ENCODE measurements at regions not wholly inside any gene's neighbourhood (a gene's known extent, or its start where the extent isn't known, plus 50 kb on each side); places are given as distances from the start of the nearest gene placed in this dataset.
"Not testable (repeated sequence)": the region's sequence is repeated elsewhere in the genome, so short reads cannot be mapped to it uniquely, and the experiment has no call there.

DNA sequence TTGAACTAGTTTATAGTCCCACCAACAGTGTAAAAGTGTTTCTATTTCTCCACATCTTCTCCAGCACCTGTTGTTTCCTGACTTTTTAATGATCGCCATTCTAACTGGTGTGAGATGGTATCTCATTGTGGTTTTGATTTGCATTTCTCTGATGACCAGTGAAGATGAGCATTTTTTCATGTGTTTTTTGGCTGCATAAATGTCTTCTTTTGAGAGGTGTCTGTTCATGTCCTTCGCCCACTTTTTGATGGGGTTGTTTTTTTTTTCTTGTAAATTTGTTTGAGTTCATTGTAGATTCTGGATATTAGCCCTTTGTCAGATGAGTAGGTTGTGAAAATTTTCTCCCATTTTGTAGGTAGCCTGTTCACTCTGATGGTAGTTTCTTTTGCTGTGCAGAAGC, 102.4 kb upstream of the CNTNAP2 start:
- DNase-seq (ENCODE audit: extremely low spot score); CTCF ChIA-PET; POLR2A ChIA-PET: not testable (repeated sequence)

DNA sequence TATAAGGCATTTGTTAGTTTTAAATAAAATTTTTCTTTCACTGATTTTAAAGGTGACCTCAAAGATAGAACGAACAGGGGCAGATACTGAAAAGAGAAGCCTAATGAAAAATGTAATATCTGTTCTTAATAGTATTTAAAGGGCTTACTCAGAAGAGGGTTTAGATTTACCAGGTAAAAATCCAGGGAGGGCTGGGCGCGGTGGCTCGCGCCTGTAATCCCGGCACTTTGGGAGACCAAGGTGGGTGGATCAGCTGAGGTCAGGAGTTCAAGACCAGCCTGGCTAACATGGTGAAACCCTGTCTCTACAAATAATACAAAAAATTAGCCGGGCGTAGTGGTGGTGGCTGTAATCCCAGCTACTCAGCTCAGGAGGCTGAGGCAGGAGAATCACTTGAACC, 108.3 kb upstream of the CNTNAP2 start:
- CTCF ChIA-PET, result no interaction called here
- no peak for DNase-seq (ENCODE audit: extremely low spot score)
- TF ChIP-seq HDGF (IDR thresholded peaks at IDR 0.05; ENCODE audit: borderline replicate concordance) (no peak), ARNT (IDR thresholded peaks at IDR 0.05) (no peak), FOXM1 (IDR thresholded peaks at IDR 0.05; ENCODE audit: borderline replicate concordance) (no peak), BHLHE40 (IDR thresholded peaks at IDR 0.05; ENCODE audit: borderline replicate concordance) (no peak), FOXA1 (IDR thresholded peaks at IDR 0.05) (no peak), SP1 (IDR thresholded peaks at IDR 0.05) (no peak), FOXK2 (IDR thresholded peaks at IDR 0.05) (no peak)
- POLR2A ChIA-PET, result no interaction called here

DNA sequence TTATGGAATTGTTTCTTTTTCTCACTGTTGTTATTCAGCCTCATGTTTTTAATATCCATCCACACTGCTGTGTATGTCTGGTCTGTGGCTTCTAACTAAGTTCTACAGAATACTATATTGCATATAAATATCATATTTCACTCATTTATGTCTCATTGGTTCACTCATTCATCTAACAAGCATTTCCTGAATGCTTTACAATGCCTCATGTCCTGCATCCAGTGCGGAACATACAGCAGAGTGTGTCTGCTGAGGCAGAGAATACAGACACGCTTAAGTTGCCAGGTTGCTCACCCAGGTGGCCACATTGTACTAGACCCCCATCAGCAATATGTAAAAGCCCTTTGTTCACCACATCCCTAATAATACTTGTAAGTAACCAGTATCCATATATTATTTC, 111.8 kb upstream of the CNTNAP2 start:
- no peak for DNase-seq (ENCODE audit: extremely low spot score)
- TF ChIP-seq BHLHE40 (IDR thresholded peaks at IDR 0.05; ENCODE audit: borderline replicate concordance) (no peak), FOXM1 (IDR thresholded peaks at IDR 0.05; ENCODE audit: borderline replicate concordance) (no peak), ARNT (IDR thresholded peaks at IDR 0.05) (no peak), TARDBP (IDR thresholded peaks at IDR 0.05) (no peak), SP1 (IDR thresholded peaks at IDR 0.05) (no peak), FOXK2 (IDR thresholded peaks at IDR 0.05) (no peak), ZNF384 (IDR thresholded peaks at IDR 0.05) (no peak), HDGF (IDR thresholded peaks at IDR 0.05; ENCODE audit: borderline replicate concordance) (no peak), ELF4 (IDR thresholded peaks at IDR 0.05) (no peak)
- ChIA-PET CTCF (interaction anchor here (0.6 kb wide), 1 partner anchor 1336 kb away, joined by 3 read pairs; no protein-coding TSS in a partner anchor), POLR2A (no interaction called here)

DNA sequence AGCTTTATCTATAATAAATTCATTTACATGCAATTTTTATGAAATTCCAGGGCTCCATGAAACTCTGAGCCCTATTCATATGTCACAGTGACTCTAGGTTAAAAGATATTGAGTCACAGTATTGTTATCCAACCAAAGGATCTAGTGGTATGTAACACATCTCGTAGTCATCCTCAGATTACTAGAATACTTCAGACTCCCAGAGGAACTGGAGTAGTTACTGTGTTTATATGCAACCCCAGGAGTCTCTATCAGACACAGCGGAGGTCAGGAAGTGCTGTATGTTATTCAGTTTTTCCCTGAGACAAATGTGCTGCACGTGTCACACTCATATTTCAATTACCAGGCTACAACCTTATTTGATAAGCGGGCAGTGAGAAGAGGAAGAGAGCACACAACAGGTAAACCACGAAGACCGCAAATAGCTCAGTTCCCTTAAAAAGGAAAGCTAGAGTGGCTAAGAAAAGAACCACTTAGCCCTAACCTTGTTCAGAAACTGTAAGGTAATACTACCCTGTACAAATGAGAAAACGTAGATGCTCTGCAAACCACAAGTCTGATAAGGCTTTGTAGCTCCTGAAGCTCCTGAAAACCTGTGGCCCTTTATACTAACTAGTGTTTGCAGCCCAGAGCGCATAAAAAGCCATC, 114.0 kb upstream of the CNTNAP2 start:
- DNase-seq (ENCODE audit: extremely low spot score), result no peak
- POLR2A ChIA-PET, result no interaction called here
- CTCF ChIA-PET, result no interaction called here
- TF ChIP-seq HDGF (IDR thresholded peaks at IDR 0.05; ENCODE audit: borderline replicate concordance) (no peak), NFRKB (IDR thresholded peaks at IDR 0.05) (no peak), CTBP1 (IDR thresholded peaks at IDR 0.05; ENCODE audit: borderline replicate concordance) (no peak), LEF1 (IDR thresholded peaks at IDR 0.05; ENCODE audit: borderline replicate concordance) (no peak), ZNF384 (IDR thresholded peaks at IDR 0.05) (no peak), ARNT (IDR thresholded peaks at IDR 0.05) (no peak), TARDBP (IDR thresholded peaks at IDR 0.05) (no peak), FOXM1 (IDR thresholded peaks at IDR 0.05; ENCODE audit: borderline replicate concordance) (no peak), BHLHE40 (IDR thresholded peaks at IDR 0.05; ENCODE audit: borderline replicate concordance) (no peak)
- TF ChIP-seq, protein P1, sequence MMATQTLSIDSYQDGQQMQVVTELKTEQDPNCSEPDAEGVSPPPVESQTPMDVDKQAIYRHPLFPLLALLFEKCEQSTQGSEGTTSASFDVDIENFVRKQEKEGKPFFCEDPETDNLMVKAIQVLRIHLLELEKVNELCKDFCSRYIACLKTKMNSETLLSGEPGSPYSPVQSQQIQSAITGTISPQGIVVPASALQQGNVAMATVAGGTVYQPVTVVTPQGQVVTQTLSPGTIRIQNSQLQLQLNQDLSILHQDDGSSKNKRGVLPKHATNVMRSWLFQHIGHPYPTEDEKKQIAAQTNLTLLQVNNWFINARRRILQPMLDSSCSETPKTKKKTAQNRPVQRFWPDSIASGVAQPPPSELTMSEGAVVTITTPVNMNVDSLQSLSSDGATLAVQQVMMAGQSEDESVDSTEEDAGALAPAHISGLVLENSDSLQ (IDR thresholded peaks at IDR 0.05), result no peak

DNA sequence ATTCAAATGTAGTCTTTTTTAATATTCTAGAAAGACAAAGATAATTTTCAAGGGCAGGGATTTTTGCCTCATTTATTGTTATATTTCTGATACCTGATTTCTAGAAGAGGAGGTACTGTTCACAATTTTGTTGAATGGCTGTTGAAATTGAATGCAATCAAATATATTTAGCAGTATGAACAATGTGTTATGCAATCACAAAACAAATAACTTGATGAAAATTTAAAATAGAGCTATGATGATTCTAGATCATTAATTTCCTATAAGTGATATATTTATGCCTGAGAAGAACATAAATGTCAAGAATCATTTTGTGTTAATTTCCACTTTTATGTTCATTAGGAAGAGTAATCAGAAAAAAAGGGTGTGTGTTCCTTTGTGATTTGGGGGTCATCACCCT, 114.6 kb upstream of the CNTNAP2 start:
- ChIA-PET CTCF (no interaction called here), POLR2A (no interaction called here)
- TF ChIP-seq TARDBP (IDR thresholded peaks at IDR 0.05), result no peak
- TF ChIP-seq, protein P1 (IDR thresholded peaks at IDR 0.05), result no peak
- no peak for TF ChIP-seq LEF1 (IDR thresholded peaks at IDR 0.05; ENCODE audit: borderline replicate concordance)
- no peak for TF ChIP-seq HDGF (IDR thresholded peaks at IDR 0.05; ENCODE audit: borderline replicate concordance)
- no peak for TF ChIP-seq CTBP1 (IDR thresholded peaks at IDR 0.05; ENCODE audit: borderline replicate concordance)
- no peak for TF ChIP-seq L3MBTL2 (conservative IDR thresholded peaks at IDR 0.05)
- TF ChIP-seq BHLHE40 (IDR thresholded peaks at IDR 0.05; ENCODE audit: borderline replicate concordance), result no peak
- no peak for TF ChIP-seq ZNF384 (IDR thresholded peaks at IDR 0.05)
- TF ChIP-seq SUZ12 (IDR thresholded peaks at IDR 0.05), result no peak
- no peak for TF ChIP-seq FOXM1 (IDR thresholded peaks at IDR 0.05; ENCODE audit: borderline replicate concordance)
- no peak for TF ChIP-seq SP1 (IDR thresholded peaks at IDR 0.05)

DNA sequence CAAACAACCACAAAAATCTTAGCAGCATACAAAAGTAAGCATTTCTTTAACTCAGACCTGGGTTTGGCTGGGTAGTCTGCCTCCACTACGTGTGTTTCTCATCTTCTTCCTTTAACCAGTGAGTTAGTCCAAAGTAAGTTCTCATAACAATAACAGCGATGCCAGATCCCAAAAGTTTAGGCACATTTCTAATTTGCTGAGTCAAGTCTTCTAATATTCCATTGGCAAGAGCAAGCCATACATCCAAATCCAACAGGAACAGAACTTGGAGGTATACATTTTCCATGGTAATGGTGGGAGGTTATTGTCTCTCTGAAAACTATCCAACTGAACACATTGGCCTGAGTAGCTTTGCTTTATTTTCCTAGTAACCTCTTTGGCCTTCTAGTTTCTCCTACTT, 115.7 kb upstream of the CNTNAP2 start:
- CTCF ChIA-PET, result no interaction called here
- no peak for DNase-seq (ENCODE audit: extremely low spot score)
- no peak for TF ChIP-seq ARNT (IDR thresholded peaks at IDR 0.05)
- no peak for TF ChIP-seq SUZ12 (IDR thresholded peaks at IDR 0.05)
- TF ChIP-seq BHLHE40 (IDR thresholded peaks at IDR 0.05; ENCODE audit: borderline replicate concordance), result no peak
- TF ChIP-seq TARDBP (IDR thresholded peaks at IDR 0.05), result no peak
- no peak for TF ChIP-seq NFRKB (IDR thresholded peaks at IDR 0.05)
- POLR2A ChIA-PET, result no interaction called here

More for the DNA sequence above, 114.6 kb upstream of the CNTNAP2 start:
- DNase-seq (ENCODE audit: extremely low spot score), result no peak

DNA sequence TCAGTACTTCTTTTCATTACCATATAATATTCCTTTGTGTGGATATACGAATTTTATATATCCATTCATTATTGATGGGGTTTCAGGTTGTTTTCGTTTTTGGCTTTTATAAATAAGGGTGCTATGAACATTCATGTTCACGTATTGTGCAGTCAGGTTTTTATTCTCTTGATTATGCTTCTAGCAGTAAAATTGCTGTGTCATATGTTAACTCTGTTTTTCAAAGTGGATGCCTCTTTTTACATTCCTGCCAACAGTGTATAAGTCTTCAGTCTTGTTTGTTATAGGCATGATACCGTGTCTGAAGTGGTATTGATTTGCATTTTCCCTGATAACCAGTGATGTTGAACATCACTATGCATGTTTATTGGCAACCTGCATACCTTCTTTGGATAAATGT, 127.1 kb upstream of the CNTNAP2 start:
- TF ChIP-seq ELF4 (IDR thresholded peaks at IDR 0.05), result no peak
- TF ChIP-seq FOXA1 (IDR thresholded peaks at IDR 0.05), result no peak
- TF ChIP-seq SP1 (IDR thresholded peaks at IDR 0.05), result no peak
- no peak for TF ChIP-seq FOXK2 (IDR thresholded peaks at IDR 0.05)
- TF ChIP-seq HDGF (IDR thresholded peaks at IDR 0.05; ENCODE audit: borderline replicate concordance), result no peak
- no peak for TF ChIP-seq BHLHE40 (IDR thresholded peaks at IDR 0.05; ENCODE audit: borderline replicate concordance)
- no peak for TF ChIP-seq TARDBP (IDR thresholded peaks at IDR 0.05)
- TF ChIP-seq ARNT (IDR thresholded peaks at IDR 0.05), result no peak
- no peak for TF ChIP-seq LEF1 (IDR thresholded peaks at IDR 0.05; ENCODE audit: borderline replicate concordance)
- TF ChIP-seq, protein P1 (IDR thresholded peaks at IDR 0.05), result no peak
- no peak for TF ChIP-seq NFRKB (IDR thresholded peaks at IDR 0.05)
- no peak for TF ChIP-seq ZNF384 (IDR thresholded peaks at IDR 0.05)
- no peak for TF ChIP-seq L3MBTL2 (conservative IDR thresholded peaks at IDR 0.05)
- TF ChIP-seq SUZ12 (IDR thresholded peaks at IDR 0.05), result no peak
- no peak for TF ChIP-seq CTBP1 (IDR thresholded peaks at IDR 0.05; ENCODE audit: borderline replicate concordance)
- TF ChIP-seq FOXM1 (IDR thresholded peaks at IDR 0.05; ENCODE audit: borderline replicate concordance), result no peak
- ChIA-PET CTCF (no interaction called here), POLR2A (no interaction called here)
- DNase-seq (ENCODE audit: extremely low spot score), result no peak
